Testis (tissue), 2 donors: ENCODE measurements at regions not wholly inside any gene's neighbourhood (a gene's known extent, or its start where the extent isn't known, plus 50 kb on each side); places are given as distances from the start of the nearest gene placed in this dataset.

ENCODE experiments used
- DNase-seq: peaks from one replicate; pipeline ENCODE4 v3.0.0-alpha.2; 2019
- H3K27ac ChIP-seq, 2 donors: fragments of 200-600 bp; sonication (generic); one replicate each; pipeline ENCODE4 v1.5.1; 2019
- H3K27me3 ChIP-seq: fragments of 200-600 bp; sonication (generic); one replicate; pipeline ENCODE4 v1.5.1; 2019
- H3K36me3 ChIP-seq: fragments of 200-600 bp; sonication (generic); one replicate; pipeline ENCODE4 v1.5.1; 2017; ENCODE audit warnings: low read depth; ENCODE audit errors: missing control alignments
- H3K4me1 ChIP-seq: fragments of 200-600 bp; sonication (generic); one replicate; pipeline ENCODE4 v1.5.1; 2019
- H3K4me3 ChIP-seq, 2 donors: fragments of 200-600 bp; sonication (generic); one replicate each; pipeline ENCODE4 v1.5.1; 2017 to 2019
- H3K9me3 ChIP-seq: fragments of 200-600 bp; sonication (generic); one replicate; pipeline ENCODE4 v1.5.1; 2017
- CTCF ChIP-seq, 3 experiments: fragments of 450-650 bp in 2 of 3; fragments of 200-600 bp in 1 of 3; sonication (generic) in 1 of 3; IDR thresholded peaks; one replicate each; pipeline ENCODE4 v1.5.1; 2016 to 2019; ENCODE audit warnings: antibody characterized with exemption in 3 of 3, mild to moderate bottlenecking in 2 of 3, moderate library complexity in 1 of 3
- POLR2A ChIP-seq: fragments of 450-650 bp; IDR thresholded peaks from one replicate; pipeline ENCODE4 v1.6.1; 2017; ENCODE audit warnings: antibody characterized with exemption, mild to moderate bottlenecking, moderate library complexity
- WGBS, 2 donors: methylation state at CpG; one replicate each; pipeline ENCODE4 v1.1.5; 2018; 5-methylcytosine and 5-hydroxymethylcytosine counted together
- intact Hi-C: fragments of 100-400 bp; cut with DNase I; formaldehyde crosslinking; loops from one replicate; pipeline ENCODE4 v1.15.1; 2023; ENCODE audit warnings: low total_unique reads

GRCh38 chr2:52036853-52037252 lies 1004.9 kb upstream of the NRXN1 start:
- intact Hi-C loops, result no loop called here
- 81 to 89% methylated on average over 1 of the region's 1 CpG for WGBS, 2 donors

GRCh38 chr2:52036024-52036423 lies 1004.1 kb upstream of the NRXN1 start:
- Histone ChIP-seq H3K27ac (no peak overlapping the region), H3K9me3 (no peaks in the 10 kb centered on the region), H3K27me3 (no peaks in the 10 kb centered on the region), H3K36me3 (no peaks in the 10 kb centered on the region), H3K4me3 (no peak overlapping the region), H3K4me1 (no peaks in the 10 kb centered on the region)
- 85 to 97% methylated on average over 1 of the region's 1 CpG for WGBS, 2 donors
- intact Hi-C loops, result no loop called here
- no peak for TF ChIP-seq CTCF (IDR thresholded peaks at IDR 0.05)
- no peak for TF ChIP-seq POLR2A
- no peak for DNase-seq

More at GRCh38 chr2:52036853-52037252, 1004.9 kb upstream of the NRXN1 start:
- no peak for DNase-seq
- no peak overlapping the region for H3K27ac ChIP-seq
- no peaks in the 10 kb centered on the region for H3K9me3 ChIP-seq
- no peaks in the 10 kb centered on the region for H3K36me3 ChIP-seq
- no peak overlapping the region for H3K4me3 ChIP-seq
- H3K27me3 ChIP-seq, result no peaks in the 10 kb centered on the region
- no peaks in the 10 kb centered on the region for H3K4me1 ChIP-seq
- TF ChIP-seq POLR2A, result no peak
- TF ChIP-seq CTCF (IDR thresholded peaks at IDR 0.05), result no peak

- 71 to 76% methylated on average over 1 of the region's 1 CpG for WGBS, 2 donors
- H3K27me3 ChIP-seq, result no peaks in the 10 kb centered on the region
- intact Hi-C loops, result no loop called here
- DNase-seq, result no peak
- no peak overlapping the region for H3K4me3 ChIP-seq
- H3K36me3 ChIP-seq, result no peaks in the 10 kb centered on the region
- H3K27ac ChIP-seq, result no peak overlapping the region
- no peaks in the 10 kb centered on the region for H3K4me1 ChIP-seq
- TF ChIP-seq POLR2A, result no peak
- no peak for TF ChIP-seq CTCF (IDR thresholded peaks at IDR 0.05)
- no peaks in the 10 kb centered on the region for H3K9me3 ChIP-seq
These were observed 1003.5 kb upstream of the NRXN1 start for GRCh38 chr2:52035391-52035790.

GRCh38 chr2:52034706-52035105 lies 1002.8 kb upstream of the NRXN1 start:
- no peak for DNase-seq
- Histone ChIP-seq H3K27me3 (no peaks in the 10 kb centered on the region), H3K36me3 (no peaks in the 10 kb centered on the region), H3K9me3 (no peaks in the 10 kb centered on the region), H3K27ac (no peak overlapping the region), H3K4me1 (no peaks in the 10 kb centered on the region), H3K4me3 (no peak overlapping the region)
- WGBS, 2 donors, result 68% methylated on average over 2 of the region's 2 CpGs
- intact Hi-C loops, result no loop called here
- TF ChIP-seq CTCF (IDR thresholded peaks at IDR 0.05) (no peak), POLR2A (no peak)

GRCh38 chr2:52022006-52022405 lies 990.1 kb upstream of the NRXN1 start:
- 82 to 90% methylated on average over 3 of the region's 3 CpGs for WGBS, 2 donors
- H3K4me1 ChIP-seq, result no peaks in the 10 kb centered on the region
- TF ChIP-seq POLR2A (no peak), CTCF (IDR thresholded peaks at IDR 0.05) (no peak)
- H3K27ac ChIP-seq, result no peak overlapping the region
- H3K36me3 ChIP-seq, result no peaks in the 10 kb centered on the region
- H3K9me3 ChIP-seq, result no peaks in the 10 kb centered on the region
- DNase-seq, result no peak
- intact Hi-C loops, result no loop called here
- H3K4me3 ChIP-seq, result no peak overlapping the region
- no peaks in the 10 kb centered on the region for H3K27me3 ChIP-seq
